Bronchial epithelial cell (primary cell): ENCODE measurements at regions not wholly inside any gene's neighbourhood (a gene's known extent, or its start where the extent isn't known, plus 50 kb on each side); places are given as distances from the start of the nearest gene placed in this dataset.

Experiments used
- DNase-seq: peaks from one replicate; pipeline ENCODE4 v3.0.0-alpha.2; 2010; ENCODE audit warnings: low read depth
- FAIRE-seq: peaks from 2 replicates; lab custom pipeline; 2011; peaks lifted over from hg19 to GRCh38; lab: Jason Lieb, UNC
- H3K27me3 ChIP-seq: 2 replicates; pipeline ENCODE4 v1.5.1; 2011; ENCODE audit warnings: low read length; ENCODE audit not compliant: control insufficient read depth, insufficient read depth
- H3K36me3 ChIP-seq: 2 replicates; pipeline ENCODE4 v1.5.1; 2011; ENCODE audit warnings: low read length; ENCODE audit not compliant: control insufficient read depth, insufficient read depth
- H3K4me3 ChIP-seq: 2 replicates; pipeline ENCODE4 v1.5.1; 2011; ENCODE audit warnings: mild to moderate bottlenecking, low read depth, low read length, control low read depth
- TF ChIP-seq, protein P1 (sequence below): IDR thresholded peaks from 2 replicates; pipeline ENCODE4 v1.5.1; 2011; ENCODE audit warnings: mild to moderate bottlenecking, moderate library complexity, low read length, control low read depth, inconsistent platforms; ENCODE audit not compliant: insufficient read depth, severe bottlenecking

DNA sequence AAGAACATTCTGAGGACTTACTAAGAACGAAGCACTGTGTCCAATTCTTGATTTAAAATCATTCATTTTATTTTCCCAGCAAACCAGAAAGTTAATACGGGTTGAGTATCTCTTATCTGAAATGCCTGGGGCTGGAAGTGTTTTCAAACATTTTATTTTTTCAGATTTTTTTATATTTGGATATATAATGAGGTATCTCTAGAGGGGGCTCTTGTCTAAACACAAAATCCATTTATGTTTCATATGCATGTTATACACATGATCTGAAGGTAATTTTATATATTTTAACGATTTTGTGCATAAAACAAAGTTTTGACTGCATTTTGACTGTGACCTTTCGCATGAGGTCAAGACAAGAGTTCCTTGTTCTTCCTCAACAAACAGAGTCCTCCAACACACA, 320.9 kb downstream of the ASMT start:
- no peak for FAIRE-seq
- Histone ChIP-seq H3K4me3 (no peak overlapping the region), H3K27me3 (no peaks in the 10 kb centered on the region), H3K36me3 (no peaks in the 10 kb centered on the region)
- TF ChIP-seq, protein P1, sequence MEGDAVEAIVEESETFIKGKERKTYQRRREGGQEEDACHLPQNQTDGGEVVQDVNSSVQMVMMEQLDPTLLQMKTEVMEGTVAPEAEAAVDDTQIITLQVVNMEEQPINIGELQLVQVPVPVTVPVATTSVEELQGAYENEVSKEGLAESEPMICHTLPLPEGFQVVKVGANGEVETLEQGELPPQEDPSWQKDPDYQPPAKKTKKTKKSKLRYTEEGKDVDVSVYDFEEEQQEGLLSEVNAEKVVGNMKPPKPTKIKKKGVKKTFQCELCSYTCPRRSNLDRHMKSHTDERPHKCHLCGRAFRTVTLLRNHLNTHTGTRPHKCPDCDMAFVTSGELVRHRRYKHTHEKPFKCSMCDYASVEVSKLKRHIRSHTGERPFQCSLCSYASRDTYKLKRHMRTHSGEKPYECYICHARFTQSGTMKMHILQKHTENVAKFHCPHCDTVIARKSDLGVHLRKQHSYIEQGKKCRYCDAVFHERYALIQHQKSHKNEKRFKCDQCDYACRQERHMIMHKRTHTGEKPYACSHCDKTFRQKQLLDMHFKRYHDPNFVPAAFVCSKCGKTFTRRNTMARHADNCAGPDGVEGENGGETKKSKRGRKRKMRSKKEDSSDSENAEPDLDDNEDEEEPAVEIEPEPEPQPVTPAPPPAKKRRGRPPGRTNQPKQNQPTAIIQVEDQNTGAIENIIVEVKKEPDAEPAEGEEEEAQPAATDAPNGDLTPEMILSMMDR = no peak
- no peak for DNase-seq

DNA sequence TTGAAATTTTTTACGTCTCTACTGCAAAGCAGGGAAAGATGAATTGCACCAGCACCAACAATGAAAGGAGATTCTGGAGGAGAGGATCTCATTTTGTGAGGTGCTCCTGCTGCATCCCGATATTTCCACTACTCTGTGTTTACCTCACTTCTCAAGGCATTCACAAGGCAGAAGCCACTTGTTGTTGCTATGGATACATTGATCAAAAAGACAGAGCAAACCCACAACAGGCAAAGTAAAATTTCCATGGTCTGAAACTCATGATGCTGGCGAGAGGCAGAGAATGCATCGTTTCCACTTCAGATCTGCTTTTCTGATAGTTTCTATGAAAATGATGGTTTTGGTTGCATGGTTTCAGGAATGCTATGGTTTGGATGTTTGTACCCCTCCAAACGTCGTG, 323.3 kb downstream of the ASMT start:
- DNase-seq = no peak
- H3K36me3 ChIP-seq = no peaks in the 10 kb centered on the region
- H3K27me3 ChIP-seq = no peaks in the 10 kb centered on the region
- TF ChIP-seq, protein P1 = no peak
- no peak overlapping the region for H3K4me3 ChIP-seq
- FAIRE-seq = no peak

DNA sequence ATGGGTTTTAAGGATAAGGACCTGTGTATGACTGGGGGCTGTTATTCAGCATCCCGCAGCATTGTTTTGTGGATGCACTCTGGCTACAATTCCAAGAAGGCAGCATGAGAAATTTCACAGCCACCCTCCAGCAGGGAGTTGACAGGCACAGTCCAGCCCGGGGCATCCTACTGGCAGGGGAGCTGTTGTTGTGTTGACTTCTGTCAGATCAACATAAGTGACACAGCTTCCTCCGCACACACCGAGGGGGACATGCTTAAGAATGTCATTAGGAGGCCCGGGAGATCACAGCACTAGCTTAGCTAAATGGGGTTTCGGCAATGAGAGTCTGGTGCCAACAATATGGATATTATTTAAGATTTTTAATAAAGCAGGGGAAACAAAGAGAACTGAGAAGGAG, 326.5 kb downstream of the ASMT start:
- no peak for FAIRE-seq

DNA sequence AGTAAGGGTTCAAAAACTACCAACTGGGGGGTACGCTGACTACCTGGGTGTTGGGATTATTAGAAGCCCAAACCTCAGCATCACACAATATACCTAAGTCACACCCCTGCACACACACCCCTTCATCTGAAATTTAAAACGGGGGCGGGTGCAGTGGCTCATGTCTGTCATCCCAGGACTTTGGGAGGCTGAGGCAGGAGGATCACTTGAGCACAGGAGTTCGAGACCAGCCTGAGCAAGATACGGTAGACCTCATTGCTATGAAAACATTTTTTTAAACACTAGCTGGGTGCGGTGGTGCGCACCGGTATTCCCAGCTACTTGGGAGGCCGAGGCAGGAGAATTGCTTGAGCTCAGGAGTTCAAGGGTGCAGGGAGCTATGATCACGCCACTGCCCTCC, 331.0 kb downstream of the ASMT start:
- FAIRE-seq (no peak), DNase-seq (no peak)
- TF ChIP-seq, protein P1 = no peak
- no peak overlapping the region for H3K4me3 ChIP-seq
- H3K36me3 ChIP-seq = no peaks in the 10 kb centered on the region
- no peaks in the 10 kb centered on the region for H3K27me3 ChIP-seq

More for the DNA sequence above, 326.5 kb downstream of the ASMT start:
- Histone ChIP-seq H3K27me3 (no peaks in the 10 kb centered on the region), H3K4me3 (no peak overlapping the region), H3K36me3 (no peaks in the 10 kb centered on the region)
- DNase-seq = no peak
- TF ChIP-seq, protein P1 = no peak

DNA sequence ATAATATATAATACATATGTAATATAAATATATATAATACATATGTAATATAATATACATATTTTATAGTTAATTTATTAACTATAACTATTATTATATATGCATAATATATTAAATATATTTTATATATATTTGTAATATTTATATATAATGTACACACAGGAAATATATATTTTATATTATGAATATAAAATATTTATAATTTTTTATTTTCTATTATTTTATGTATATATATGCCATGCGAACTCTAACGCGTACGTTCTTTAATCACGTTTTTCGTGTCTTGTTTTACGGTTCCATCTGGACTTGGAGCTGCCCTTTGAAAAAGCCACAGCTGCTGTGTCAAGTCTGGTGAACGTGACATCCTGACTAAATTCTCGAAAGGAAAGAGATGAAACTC, 332.1 kb downstream of the ASMT start:
- TF ChIP-seq, protein P1 = no peak
- DNase-seq = no peak
- H3K36me3 ChIP-seq = no peaks in the 10 kb centered on the region
- no peak for FAIRE-seq
- no peaks in the 10 kb centered on the region for H3K27me3 ChIP-seq
- no peak overlapping the region for H3K4me3 ChIP-seq
